ENCODE measurements at regions not wholly inside any gene's neighbourhood (a gene's known extent, or its start where the extent isn't known, plus 50 kb on each side); places are given as distances from the start of the nearest gene placed in this dataset.
"Not testable (repeated sequence)": the region's sequence is repeated elsewhere in the genome, so short reads cannot be mapped to it uniquely, and the experiment has no call there.

- Histone ChIP-seq H3K36me3 (ENCODE audit: control insufficient read depth, insufficient read depth, low read length) (no peaks in the 10 kb centered on the region), H3K9me3 (ENCODE audit: control insufficient read depth, low read length) (no peaks in the 10 kb centered on the region), H3K27me3 (ENCODE audit: control insufficient read depth, insufficient read depth, low read length, poor library complexity, severe bottlenecking) (no peaks in the 10 kb centered on the region), H3K27ac (ENCODE audit: insufficient read depth, low read depth, low read length, poor library complexity, severe bottlenecking) (no peak overlapping the region), H3K4me3 (ENCODE audit: insufficient read depth, low read depth, low read length) (no peak overlapping the region), H3K4me1 (ENCODE audit: control insufficient read depth, insufficient read depth, low read length) (no peaks in the 10 kb centered on the region)
These were observed 405.4 kb downstream of the MDFIC start for GRCh38 chr7:115327326-115327725.

- Histone ChIP-seq H3K27me3 (ENCODE audit: control insufficient read depth, insufficient read depth, low read length, poor library complexity, severe bottlenecking) (no peaks in the 10 kb centered on the region), H3K9me3 (ENCODE audit: control insufficient read depth, low read length) (no peaks in the 10 kb centered on the region)
- 91 to 96% methylated on average over 1 of the region's 2 CpGs for WGBS, 2 experiments
These were observed 397.6 kb downstream of the MDFIC start for GRCh38 chr7:115319541-115319940.

GRCh38 chr7:115310316-115310715 is 388.4 kb downstream of the MDFIC start:
- not testable (repeated sequence) for H3K9me3 ChIP-seq (ENCODE audit: control insufficient read depth, low read length); H3K27ac ChIP-seq (ENCODE audit: insufficient read depth, low read depth, low read length, poor library complexity, severe bottlenecking); H3K27me3 ChIP-seq (ENCODE audit: control insufficient read depth, insufficient read depth, low read length, poor library complexity, severe bottlenecking); H3K36me3 ChIP-seq (ENCODE audit: control insufficient read depth, insufficient read depth, low read length); H3K4me1 ChIP-seq (ENCODE audit: control insufficient read depth, insufficient read depth, low read length); H3K4me3 ChIP-seq (ENCODE audit: insufficient read depth, low read depth, low read length)
- 82 to 93% methylated on average over 2 of the region's 2 CpGs for WGBS, 2 experiments

More at GRCh38 chr7:115319541-115319940, 397.6 kb downstream of the MDFIC start:
- Histone ChIP-seq H3K27ac (ENCODE audit: insufficient read depth, low read depth, low read length, poor library complexity, severe bottlenecking) (no peak overlapping the region), H3K36me3 (ENCODE audit: control insufficient read depth, insufficient read depth, low read length) (no peaks in the 10 kb centered on the region), H3K4me1 (ENCODE audit: control insufficient read depth, insufficient read depth, low read length) (no peaks in the 10 kb centered on the region), H3K4me3 (ENCODE audit: insufficient read depth, low read depth, low read length) (no peak overlapping the region)

GRCh38 chr7:115306586-115306985 is 384.7 kb downstream of the MDFIC start:
- Histone ChIP-seq H3K4me3 (ENCODE audit: insufficient read depth, low read depth, low read length) (no peak overlapping the region), H3K27ac (ENCODE audit: insufficient read depth, low read depth, low read length, poor library complexity, severe bottlenecking) (no peak overlapping the region), H3K27me3 (ENCODE audit: control insufficient read depth, insufficient read depth, low read length, poor library complexity, severe bottlenecking) (no peaks in the 10 kb centered on the region), H3K36me3 (ENCODE audit: control insufficient read depth, insufficient read depth, low read length) (no peaks in the 10 kb centered on the region), H3K9me3 (ENCODE audit: control insufficient read depth, low read length) (no peaks in the 10 kb centered on the region), H3K4me1 (ENCODE audit: control insufficient read depth, insufficient read depth, low read length) (no peaks in the 10 kb centered on the region)
- 100% methylated on average over 1 of the region's 2 CpGs for WGBS, 2 experiments

- WGBS, 2 experiments, result 85 to 100% methylated on average over 1 of the region's 1 CpG
- H3K36me3 ChIP-seq (ENCODE audit: control insufficient read depth, insufficient read depth, low read length), result no peaks in the 10 kb centered on the region
These were observed 378.5 kb downstream of the MDFIC start for GRCh38 chr7:115300231-115300870.

GRCh38 chr7:115299397-115300037 is 377.6 kb downstream of the MDFIC start:
- Histone ChIP-seq H3K9me3 (ENCODE audit: control insufficient read depth, low read length) (no peaks in the 10 kb centered on the region), H3K36me3 (ENCODE audit: control insufficient read depth, insufficient read depth, low read length) (no peaks in the 10 kb centered on the region), H3K4me3 (ENCODE audit: insufficient read depth, low read depth, low read length) (no peak overlapping the region), H3K27me3 (ENCODE audit: control insufficient read depth, insufficient read depth, low read length, poor library complexity, severe bottlenecking) (no peaks in the 10 kb centered on the region), H3K4me1 (ENCODE audit: control insufficient read depth, insufficient read depth, low read length) (no peaks in the 10 kb centered on the region), H3K27ac (ENCODE audit: insufficient read depth, low read depth, low read length, poor library complexity, severe bottlenecking) (no peak overlapping the region)
- WGBS, 2 experiments, result 43 to 46% methylated on average over 6 of the region's 6 CpGs

More at GRCh38 chr7:115300231-115300870, 378.5 kb downstream of the MDFIC start:
- H3K9me3 ChIP-seq (ENCODE audit: control insufficient read depth, low read length), result no peaks in the 10 kb centered on the region
- H3K4me3 ChIP-seq (ENCODE audit: insufficient read depth, low read depth, low read length), result no peak overlapping the region
- H3K27ac ChIP-seq (ENCODE audit: insufficient read depth, low read depth, low read length, poor library complexity, severe bottlenecking), result no peak overlapping the region
- no peaks in the 10 kb centered on the region for H3K4me1 ChIP-seq (ENCODE audit: control insufficient read depth, insufficient read depth, low read length)
- no peaks in the 10 kb centered on the region for H3K27me3 ChIP-seq (ENCODE audit: control insufficient read depth, insufficient read depth, low read length, poor library complexity, severe bottlenecking)

- H3K9me3 ChIP-seq (ENCODE audit: control insufficient read depth, low read length), result no peaks in the 10 kb centered on the region
- H3K4me1 ChIP-seq (ENCODE audit: control insufficient read depth, insufficient read depth, low read length), result no peaks in the 10 kb centered on the region
- H3K27me3 ChIP-seq (ENCODE audit: control insufficient read depth, insufficient read depth, low read length, poor library complexity, severe bottlenecking), result no peaks in the 10 kb centered on the region
- no peak overlapping the region for H3K27ac ChIP-seq (ENCODE audit: insufficient read depth, low read depth, low read length, poor library complexity, severe bottlenecking)
- H3K4me3 ChIP-seq (ENCODE audit: insufficient read depth, low read depth, low read length), result no peak overlapping the region
- H3K36me3 ChIP-seq (ENCODE audit: control insufficient read depth, insufficient read depth, low read length), result no peaks in the 10 kb centered on the region
These were observed 375.8 kb downstream of the MDFIC start for GRCh38 chr7:115297656-115298055.

GRCh38 chr7:115293628-115294240 is 371.8 kb downstream of the MDFIC start:
- no peaks in the 10 kb centered on the region for H3K9me3 ChIP-seq (ENCODE audit: control insufficient read depth, low read length)
- WGBS, 2 experiments, result 75 to 83% methylated on average over 5 of the region's 6 CpGs
- no peak overlapping the region for H3K4me3 ChIP-seq (ENCODE audit: insufficient read depth, low read depth, low read length)
- H3K27me3 ChIP-seq (ENCODE audit: control insufficient read depth, insufficient read depth, low read length, poor library complexity, severe bottlenecking), result no peaks in the 10 kb centered on the region
- no peaks in the 10 kb centered on the region for H3K36me3 ChIP-seq (ENCODE audit: control insufficient read depth, insufficient read depth, low read length)
- H3K27ac ChIP-seq (ENCODE audit: insufficient read depth, low read depth, low read length, poor library complexity, severe bottlenecking), result no peak overlapping the region
- no peaks in the 10 kb centered on the region for H3K4me1 ChIP-seq (ENCODE audit: control insufficient read depth, insufficient read depth, low read length)

- Histone ChIP-seq H3K4me3 (ENCODE audit: insufficient read depth, low read depth, low read length) (no peak overlapping the region), H3K27me3 (ENCODE audit: control insufficient read depth, insufficient read depth, low read length, poor library complexity, severe bottlenecking) (no peaks in the 10 kb centered on the region), H3K4me1 (ENCODE audit: control insufficient read depth, insufficient read depth, low read length) (no peaks in the 10 kb centered on the region), H3K36me3 (ENCODE audit: control insufficient read depth, insufficient read depth, low read length) (no peaks in the 10 kb centered on the region), H3K27ac (ENCODE audit: insufficient read depth, low read depth, low read length, poor library complexity, severe bottlenecking) (no peak overlapping the region), H3K9me3 (ENCODE audit: control insufficient read depth, low read length) (no peaks in the 10 kb centered on the region)
- 90 to 96% methylated on average over 3 of the region's 3 CpGs for WGBS, 2 experiments
These were observed 370.5 kb downstream of the MDFIC start for GRCh38 chr7:115292381-115292780.

- no peaks in the 10 kb centered on the region for H3K27me3 ChIP-seq (ENCODE audit: control insufficient read depth, insufficient read depth, low read length, poor library complexity, severe bottlenecking)
- no peaks in the 10 kb centered on the region for H3K4me1 ChIP-seq (ENCODE audit: control insufficient read depth, insufficient read depth, low read length)
- H3K4me3 ChIP-seq (ENCODE audit: insufficient read depth, low read depth, low read length), result no peak overlapping the region
- no peaks in the 10 kb centered on the region for H3K36me3 ChIP-seq (ENCODE audit: control insufficient read depth, insufficient read depth, low read length)
- WGBS, 2 experiments, result 89 to 99% methylated on average over 1 to 2 of the region's 2 CpGs
- no peak overlapping the region for H3K27ac ChIP-seq (ENCODE audit: insufficient read depth, low read depth, low read length, poor library complexity, severe bottlenecking)
- no peaks in the 10 kb centered on the region for H3K9me3 ChIP-seq (ENCODE audit: control insufficient read depth, low read length)
These were observed 368.1 kb downstream of the MDFIC start for GRCh38 chr7:115289971-115290370.

Measured in ectodermal cell (in vitro differentiated cells).